OCI-LY1 (cell line): ENCODE measurements at regions not wholly inside any gene's neighbourhood (a gene's known extent, or its start where the extent isn't known, plus 50 kb on each side); places are given as distances from the start of the nearest gene placed in this dataset.

Source experiments
- CTCF ChIP-seq: fragments of 200-600 bp; sonication (generic), shearing (Covaris generic); IDR thresholded peaks from 2 replicates; pipeline ENCODE4 v1.5.1; 2017; ENCODE audit warnings: mild to moderate bottlenecking, antibody characterized with exemption, low read length, moderate library complexity, mixed read lengths
- EZH2 ChIP-seq: fragments of 200-600 bp; sonication (generic), shearing (Covaris generic); IDR thresholded peaks from 2 replicates; pipeline ENCODE4 v1.8.0; 2017; ENCODE audit warnings: borderline replicate concordance, mixed run types, mild to moderate bottlenecking, antibody characterized with exemption, low read length, moderate library complexity, mixed read lengths

DNA sequence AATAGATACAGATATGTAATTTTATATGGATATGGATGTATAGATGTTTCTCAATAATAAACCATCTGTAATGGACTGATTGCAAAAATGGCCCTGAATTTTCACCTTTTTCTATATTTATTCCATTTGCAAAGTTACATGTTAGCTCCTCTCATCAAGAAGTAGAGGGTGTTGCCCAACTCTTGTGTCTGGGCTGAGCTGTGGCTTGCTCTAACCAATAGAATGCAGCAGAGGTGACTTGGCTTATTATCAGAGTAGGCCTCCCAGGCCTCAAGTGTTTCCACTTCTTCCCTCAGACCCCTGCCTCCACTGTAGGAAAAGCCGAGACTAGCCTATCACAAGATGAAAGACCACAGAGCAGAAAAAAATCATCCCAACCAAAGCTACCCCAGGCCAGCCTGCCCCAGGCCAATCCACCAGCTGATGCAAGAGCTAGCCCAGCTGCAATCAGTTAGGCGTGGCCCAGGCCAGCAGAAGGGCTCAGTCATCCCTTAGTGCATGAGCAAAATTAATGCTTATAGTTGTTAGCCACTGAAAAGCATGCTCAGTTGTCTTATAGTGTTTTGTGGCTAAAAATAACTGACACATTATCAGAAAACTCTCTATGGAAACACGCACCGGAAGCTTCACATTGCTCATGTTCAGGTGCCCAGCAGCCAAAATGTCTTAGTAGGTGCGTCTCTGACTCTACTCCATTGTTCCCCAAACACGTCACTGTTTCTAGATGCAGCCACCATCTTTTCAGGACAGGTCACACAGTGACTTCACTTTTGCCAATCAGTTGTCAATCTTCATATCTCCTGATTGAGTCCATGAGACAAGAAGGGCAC lies 464.0 kb downstream of the FBXO15 start:
- TF ChIP-seq CTCF, result no peak
- TF ChIP-seq EZH2, result no peak
